Ectodermal cell (in vitro differentiated cells): ENCODE measurements at regions not wholly inside any gene's neighbourhood (a gene's known extent, or its start where the extent isn't known, plus 50 kb on each side); places are given as distances from the start of the nearest gene placed in this dataset.

Source experiments
- H3K27ac ChIP-seq: 2 replicates; pipeline ENCODE4 v1.7.0; 2013; ENCODE audit warnings: mild to moderate bottlenecking, low read depth, low read length; ENCODE audit not compliant: insufficient read depth, poor library complexity, severe bottlenecking
- H3K27me3 ChIP-seq: 2 replicates; pipeline ENCODE4 v1.7.0; 2013; ENCODE audit warnings: mild to moderate bottlenecking, low read length; ENCODE audit not compliant: insufficient read depth, control insufficient read depth, poor library complexity, severe bottlenecking
- H3K36me3 ChIP-seq: one replicate; pipeline ENCODE4 v1.7.0; 2013; ENCODE audit warnings: low read length; ENCODE audit not compliant: control insufficient read depth, insufficient read depth
- H3K4me1 ChIP-seq: one replicate; pipeline ENCODE4 v1.7.0; 2013; ENCODE audit warnings: low read length; ENCODE audit not compliant: control insufficient read depth, insufficient read depth
- H3K4me3 ChIP-seq: 2 replicates; pipeline ENCODE4 v1.7.0; 2013; ENCODE audit warnings: low read depth, low read length, control low read depth; ENCODE audit not compliant: insufficient read depth
- H3K9me3 ChIP-seq: 2 replicates; pipeline ENCODE4 v1.7.0; 2013; ENCODE audit warnings: mild to moderate bottlenecking, low read length, moderate library complexity; ENCODE audit not compliant: control insufficient read depth
- WGBS, 2 experiments: methylation state at CpG; one replicate each; pipeline ENCODE4 v1.1.7; 2013; ENCODE audit warnings: missing lambda C conversion rate in 2 of 2; 5-methylcytosine and 5-hydroxymethylcytosine counted together

- no peaks in the 10 kb centered on the region for H3K27me3 ChIP-seq
- no peak overlapping the region for H3K4me3 ChIP-seq
- H3K36me3 ChIP-seq, result no peaks in the 10 kb centered on the region
- no peak overlapping the region for H3K27ac ChIP-seq
- H3K4me1 ChIP-seq, result no peaks in the 10 kb centered on the region
- WGBS, 2 experiments, result no CpG with 5 or more reads among the region's 2 CpGs
- no peaks in the 10 kb centered on the region for H3K9me3 ChIP-seq
Observed at GRCh38 chr6:16950302-16950701, 151.5 kb upstream of the STMND1 start.

GRCh38 chr6:16949716-16950115 is 152.1 kb upstream of the STMND1 start:
- Histone ChIP-seq H3K36me3 (no peaks in the 10 kb centered on the region), H3K27me3 (no peaks in the 10 kb centered on the region), H3K27ac (no peak overlapping the region), H3K9me3 (no peaks in the 10 kb centered on the region), H3K4me3 (no peak overlapping the region), H3K4me1 (no peaks in the 10 kb centered on the region)
- 93 to 97% methylated on average over 1 of the region's 1 CpG for WGBS, 2 experiments

- Histone ChIP-seq H3K9me3 (no peaks in the 10 kb centered on the region), H3K27me3 (no peaks in the 10 kb centered on the region), H3K4me3 (no peak overlapping the region), H3K4me1 (no peaks in the 10 kb centered on the region), H3K27ac (no peak overlapping the region), H3K36me3 (no peaks in the 10 kb centered on the region)
- WGBS, 2 experiments, result 85 to 90% methylated on average over 2 of the region's 2 CpGs
Observed at GRCh38 chr6:16948396-16948795, 153.5 kb upstream of the STMND1 start.

- 58 to 63% methylated on average over 4 of the region's 4 CpGs for WGBS, 2 experiments
- H3K9me3 ChIP-seq, result no peaks in the 10 kb centered on the region
- H3K27me3 ChIP-seq, result no peaks in the 10 kb centered on the region
- no peaks in the 10 kb centered on the region for H3K4me1 ChIP-seq
- no peak overlapping the region for H3K4me3 ChIP-seq
- no peaks in the 10 kb centered on the region for H3K36me3 ChIP-seq
- H3K27ac ChIP-seq, result no peak overlapping the region
Observed at GRCh38 chr6:16947375-16948015, 154.4 kb upstream of the STMND1 start.

GRCh38 chr6:16944596-16944995 is 157.3 kb upstream of the STMND1 start:
- Histone ChIP-seq H3K27me3 (no peaks in the 10 kb centered on the region), H3K36me3 (no peaks in the 10 kb centered on the region), H3K27ac (no peak overlapping the region), H3K4me3 (no peak overlapping the region), H3K9me3 (no peaks in the 10 kb centered on the region), H3K4me1 (no peaks in the 10 kb centered on the region)
- WGBS, 2 experiments, result 92 to 93% methylated on average over 2 to 3 of the region's 3 CpGs

- H3K4me1 ChIP-seq, result no peaks in the 10 kb centered on the region
- WGBS, 2 experiments, result 83 to 89% methylated on average over 5 of the region's 5 CpGs
- no peak overlapping the region for H3K4me3 ChIP-seq
- H3K9me3 ChIP-seq, result no peaks in the 10 kb centered on the region
- H3K36me3 ChIP-seq, result no peaks in the 10 kb centered on the region
- no peak overlapping the region for H3K27ac ChIP-seq
- no peaks in the 10 kb centered on the region for H3K27me3 ChIP-seq
Observed at GRCh38 chr6:16939839-16940238, 162.0 kb upstream of the STMND1 start.

GRCh38 chr6:16939351-16939750 is 162.5 kb upstream of the STMND1 start:
- Histone ChIP-seq H3K36me3 (no peaks in the 10 kb centered on the region), H3K27ac (no peak overlapping the region), H3K9me3 (no peaks in the 10 kb centered on the region), H3K4me3 (no peak overlapping the region), H3K4me1 (no peaks in the 10 kb centered on the region), H3K27me3 (no peaks in the 10 kb centered on the region)
- 90 to 99% methylated on average over 7 of the region's 7 CpGs for WGBS, 2 experiments

- Histone ChIP-seq H3K9me3 (no peaks in the 10 kb centered on the region), H3K27me3 (no peaks in the 10 kb centered on the region), H3K36me3 (no peaks in the 10 kb centered on the region), H3K4me3 (no peak overlapping the region), H3K4me1 (no peaks in the 10 kb centered on the region), H3K27ac (no peak overlapping the region)
- WGBS, 2 experiments, result 95 to 99% methylated on average over 3 of the region's 3 CpGs
Observed at GRCh38 chr6:16936893-16937292, 165.0 kb upstream of the STMND1 start.

GRCh38 chr6:16933961-16934360 is 167.9 kb upstream of the STMND1 start:
- no peak overlapping the region for H3K4me3 ChIP-seq
- no peaks in the 10 kb centered on the region for H3K4me1 ChIP-seq
- no peaks in the 10 kb centered on the region for H3K9me3 ChIP-seq
- H3K27ac ChIP-seq, result no peak overlapping the region
- 90% methylated on average over 1 of the region's 1 CpG for WGBS, 2 experiments
- H3K27me3 ChIP-seq, result no peaks in the 10 kb centered on the region
- H3K36me3 ChIP-seq, result no peaks in the 10 kb centered on the region

GRCh38 chr6:16933532-16933931 is 168.3 kb upstream of the STMND1 start:
- H3K4me3 ChIP-seq, result no peak overlapping the region
- 95% methylated on average over 4 of the region's 4 CpGs for WGBS, 2 experiments
- no peaks in the 10 kb centered on the region for H3K9me3 ChIP-seq
- H3K27ac ChIP-seq, result no peak overlapping the region
- H3K4me1 ChIP-seq, result no peaks in the 10 kb centered on the region
- H3K36me3 ChIP-seq, result no peaks in the 10 kb centered on the region
- no peaks in the 10 kb centered on the region for H3K27me3 ChIP-seq

- Histone ChIP-seq H3K9me3 (no peaks in the 10 kb centered on the region), H3K27ac (no peak overlapping the region), H3K36me3 (no peaks in the 10 kb centered on the region), H3K4me1 (no peaks in the 10 kb centered on the region), H3K27me3 (no peaks in the 10 kb centered on the region), H3K4me3 (no peak overlapping the region)
- 98% methylated on average over 4 of the region's 4 CpGs for WGBS, 2 experiments
Observed at GRCh38 chr6:16932920-16933319, 168.9 kb upstream of the STMND1 start.
